Vagina (tissue), 2 donors: ENCODE measurements at regions not wholly inside any gene's neighbourhood (a gene's known extent, or its start where the extent isn't known, plus 50 kb on each side); places are given as distances from the start of the nearest gene placed in this dataset.

ENCODE experiments used
- POLR2A ChIP-seq, 2 donors: fragments of 450-650 bp; IDR thresholded peaks; one replicate each; pipeline ENCODE4 v1.6.1; 2017; ENCODE audit warnings: antibody characterized with exemption in 2 of 2, mild to moderate bottlenecking in 2 of 2, moderate library complexity in 2 of 2
- TF ChIP-seq, protein P1 (sequence below), 3 experiments: fragments of 450-650 bp in 2 of 3; fragments of 200-600 bp in 1 of 3; sonication (generic) in 1 of 3; IDR thresholded peaks; one replicate each; pipeline ENCODE4 v1.5.1; 2017 to 2019; ENCODE audit warnings: antibody characterized with exemption in 3 of 3, mild to moderate bottlenecking in 2 of 3, moderate library complexity in 2 of 3

GRCh38 chr4:43758836-43759235, 689.8 kb downstream of the KCTD8 start:
- TF ChIP-seq POLR2A (IDR thresholded peaks at IDR 0.05), result no peak
- TF ChIP-seq, protein P1, sequence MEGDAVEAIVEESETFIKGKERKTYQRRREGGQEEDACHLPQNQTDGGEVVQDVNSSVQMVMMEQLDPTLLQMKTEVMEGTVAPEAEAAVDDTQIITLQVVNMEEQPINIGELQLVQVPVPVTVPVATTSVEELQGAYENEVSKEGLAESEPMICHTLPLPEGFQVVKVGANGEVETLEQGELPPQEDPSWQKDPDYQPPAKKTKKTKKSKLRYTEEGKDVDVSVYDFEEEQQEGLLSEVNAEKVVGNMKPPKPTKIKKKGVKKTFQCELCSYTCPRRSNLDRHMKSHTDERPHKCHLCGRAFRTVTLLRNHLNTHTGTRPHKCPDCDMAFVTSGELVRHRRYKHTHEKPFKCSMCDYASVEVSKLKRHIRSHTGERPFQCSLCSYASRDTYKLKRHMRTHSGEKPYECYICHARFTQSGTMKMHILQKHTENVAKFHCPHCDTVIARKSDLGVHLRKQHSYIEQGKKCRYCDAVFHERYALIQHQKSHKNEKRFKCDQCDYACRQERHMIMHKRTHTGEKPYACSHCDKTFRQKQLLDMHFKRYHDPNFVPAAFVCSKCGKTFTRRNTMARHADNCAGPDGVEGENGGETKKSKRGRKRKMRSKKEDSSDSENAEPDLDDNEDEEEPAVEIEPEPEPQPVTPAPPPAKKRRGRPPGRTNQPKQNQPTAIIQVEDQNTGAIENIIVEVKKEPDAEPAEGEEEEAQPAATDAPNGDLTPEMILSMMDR (IDR thresholded peaks at IDR 0.05), result no peak
